CD14-positive monocyte (primary cell): ENCODE measurements at regions not wholly inside any gene's neighbourhood (a gene's known extent, or its start where the extent isn't known, plus 50 kb on each side); places are given as distances from the start of the nearest gene placed in this dataset.

Experiments
- DNase-seq, 3 donors: peaks; one replicate each; pipeline ENCODE4 v3.0.0-alpha.2; 2011 to 2022
- H2AFZ ChIP-seq: 2 replicates; pipeline ENCODE4 v1.6.0; 2012; ENCODE audit warnings: mild to moderate bottlenecking, low read depth, low read length, inconsistent platforms; ENCODE audit not compliant: insufficient read depth, poor library complexity, severe bottlenecking
- H3K27ac ChIP-seq, 2 donors: 1 replicate in 1 of 2; 2 replicates in 1 of 2; pipeline ENCODE4 v1.5.1; 2012 to 2013; ENCODE audit warnings: low read length in 2 of 2, control low read depth in 1 of 2, inconsistent platforms in 1 of 2, low read depth in 1 of 2, mild to moderate bottlenecking in 1 of 2
- H3K27me3 ChIP-seq, 2 donors: one replicate each; pipeline versions ENCODE4 v1.6.0 to v1.6.1; 2011 to 2013; ENCODE audit warnings: low read length in 2 of 2; ENCODE audit not compliant: control insufficient read depth in 2 of 2, insufficient read depth in 2 of 2
- H3K36me3 ChIP-seq, 2 donors: replicated peaks in 1 of 2; 1 replicate in 1 of 2; 2 replicates in 1 of 2; pipeline versions ENCODE4 v1.5.1 to v1.6.1; 2012 to 2013; ENCODE audit warnings: low read length in 2 of 2, control low read depth in 1 of 2, inconsistent platforms in 1 of 2, mild to moderate bottlenecking in 1 of 2; ENCODE audit not compliant: insufficient read depth in 2 of 2, control insufficient read depth in 1 of 2
- H3K4me1 ChIP-seq, 2 donors: 1 replicate in 1 of 2; 2 replicates in 1 of 2; pipeline versions ENCODE4 v1.5.1 to v1.6.1; 2012 to 2013; ENCODE audit warnings: low read length in 2 of 2, control low read depth in 1 of 2, inconsistent platforms in 1 of 2, mild to moderate bottlenecking in 1 of 2, moderate library complexity in 1 of 2; ENCODE audit not compliant: insufficient read depth in 2 of 2, control insufficient read depth in 1 of 2
- H3K4me2 ChIP-seq: replicated peaks from 2 replicates; pipeline ENCODE3; 2012; ENCODE audit warnings: low read length, moderate library complexity, mild to moderate bottlenecking; ENCODE audit not compliant: poor library complexity, severe bottlenecking; ENCODE audit errors: extremely low read depth
- H3K4me3 ChIP-seq, 3 experiments: fragments of 200-600 bp in 1 of 3; sonication (generic) in 1 of 3; replicated peaks in 1 of 3; 1 replicate in 2 of 3; 2 replicates in 1 of 3; pipeline ENCODE4 v1.5.1; 2011 to 2013; ENCODE audit warnings: low read length in 3 of 3, mild to moderate bottlenecking in 3 of 3, control low read depth in 2 of 3, low read depth in 2 of 3, inconsistent platforms in 1 of 3, moderate library complexity in 1 of 3
- H3K79me2 ChIP-seq: 2 replicates; pipeline ENCODE4 v1.6.0; 2012; ENCODE audit warnings: mild to moderate bottlenecking, control low read depth, inconsistent platforms, low read length, moderate library complexity; ENCODE audit not compliant: insufficient read depth
- H3K9ac ChIP-seq: 2 replicates; pipeline ENCODE4 v1.6.0; 2017; ENCODE audit warnings: low read length, mild to moderate bottlenecking; ENCODE audit not compliant: insufficient read depth, poor library complexity, severe bottlenecking
- H3K9me3 ChIP-seq, 2 donors: replicated peaks in 1 of 2; 1 replicate in 1 of 2; 2 replicates in 1 of 2; pipeline versions ENCODE4 v1.5.1 to v1.6.1; 2012 to 2013; ENCODE audit warnings: low read length in 2 of 2, control low read depth in 1 of 2; ENCODE audit not compliant: control insufficient read depth in 1 of 2, insufficient read depth in 1 of 2
- H4K20me1 ChIP-seq: 2 replicates; pipeline ENCODE4 v1.6.0; 2012; ENCODE audit warnings: mild to moderate bottlenecking, low read length, control low read depth, moderate library complexity; ENCODE audit not compliant: insufficient read depth
- H3K27ac Mint-ChIP-seq, 7 donors: one replicate each; pipeline ENCODE4 v1.8.0; 2020; ENCODE audit warnings: mild to moderate bottlenecking in 7 of 7, mixed read lengths in 7 of 7, moderate library complexity in 6 of 7, inconsistent platforms in 2 of 7
- H3K27me3 Mint-ChIP-seq, 3 donors: one replicate each; pipeline ENCODE4 v1.8.0; 2021 to 2022; ENCODE audit warnings: low read depth in 3 of 3, mild to moderate bottlenecking in 3 of 3, mixed read lengths in 3 of 3, moderate library complexity in 3 of 3, inconsistent platforms in 1 of 3
- H3K36me3 Mint-ChIP-seq, 2 donors: one replicate each; pipeline ENCODE4 v1.8.0; 2020; ENCODE audit warnings: mixed read lengths in 2 of 2, inconsistent platforms in 1 of 2, mild to moderate bottlenecking in 1 of 2
- H3K4me1 Mint-ChIP-seq: one replicate; pipeline ENCODE4 v1.8.0; 2020; ENCODE audit warnings: mild to moderate bottlenecking, mixed read lengths
- H3K4me3 Mint-ChIP-seq, 2 donors: one replicate each; pipeline ENCODE4 v1.8.0; 2020; ENCODE audit warnings: mild to moderate bottlenecking in 2 of 2, mixed read lengths in 2 of 2, moderate library complexity in 1 of 2
- H3K9me3 Mint-ChIP-seq, 7 donors: one replicate each; pipeline ENCODE4 v1.8.0; 2020 to 2022; ENCODE audit warnings: mixed read lengths in 7 of 7, mild to moderate bottlenecking in 6 of 7, moderate library complexity in 6 of 7, inconsistent platforms in 2 of 7
- WGBS: methylation state at CpG from one replicate; pipeline ENCODE4 v1.1.5; 2013; ENCODE audit warnings: missing lambda C conversion rate; ENCODE audit not compliant: insufficient coverage; 5-methylcytosine and 5-hydroxymethylcytosine counted together
- intact Hi-C, 2 donors: fragments of 100-400 bp; cut with micrococcal nuclease; formaldehyde crosslinking; loops; one replicate each; pipeline versions ENCODE4 v1.15.0 to v1.15.1; 2023
- TF ChIP-seq, protein P1 (sequence below): fragments of 200-600 bp; IDR thresholded peaks from one replicate; pipeline ENCODE4 v1.8.0; 2022; ENCODE audit warnings: antibody characterized with exemption, mild to moderate bottlenecking

DNA sequence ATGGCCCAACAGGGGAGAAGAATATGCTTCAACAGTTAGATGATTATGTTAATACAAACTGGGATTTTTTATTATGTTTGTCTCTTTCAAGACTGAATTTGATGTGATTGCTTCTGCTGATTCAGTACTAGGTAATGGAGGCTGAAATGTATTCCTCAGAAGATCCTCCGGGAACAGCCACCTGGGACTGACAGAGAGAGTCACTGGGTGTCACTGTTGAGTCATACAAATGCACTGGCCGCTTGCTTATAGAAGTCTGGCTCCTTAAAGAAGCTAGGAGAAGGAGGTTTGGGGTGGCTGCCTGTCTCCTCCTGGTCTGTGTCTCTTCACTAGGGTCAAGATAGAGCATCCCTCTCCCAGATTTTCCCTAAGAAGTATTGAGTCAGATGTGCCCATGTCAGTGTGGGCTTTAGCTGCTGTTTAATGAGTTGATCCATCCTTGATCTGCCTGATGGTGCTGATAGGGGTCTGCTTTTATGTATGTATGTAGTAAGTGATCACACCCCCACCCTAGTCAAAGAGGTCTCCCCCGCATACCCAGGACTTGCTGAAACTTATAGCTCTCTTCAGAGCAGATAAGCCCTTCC, 773.4 kb downstream of the BRINP1 start:
- intact Hi-C loops, result no loop called here
- H3K36me3 Mint-ChIP-seq, result no peaks in the 10 kb centered on the region
- no peaks in the 10 kb centered on the region for H3K79me2 ChIP-seq

DNA sequence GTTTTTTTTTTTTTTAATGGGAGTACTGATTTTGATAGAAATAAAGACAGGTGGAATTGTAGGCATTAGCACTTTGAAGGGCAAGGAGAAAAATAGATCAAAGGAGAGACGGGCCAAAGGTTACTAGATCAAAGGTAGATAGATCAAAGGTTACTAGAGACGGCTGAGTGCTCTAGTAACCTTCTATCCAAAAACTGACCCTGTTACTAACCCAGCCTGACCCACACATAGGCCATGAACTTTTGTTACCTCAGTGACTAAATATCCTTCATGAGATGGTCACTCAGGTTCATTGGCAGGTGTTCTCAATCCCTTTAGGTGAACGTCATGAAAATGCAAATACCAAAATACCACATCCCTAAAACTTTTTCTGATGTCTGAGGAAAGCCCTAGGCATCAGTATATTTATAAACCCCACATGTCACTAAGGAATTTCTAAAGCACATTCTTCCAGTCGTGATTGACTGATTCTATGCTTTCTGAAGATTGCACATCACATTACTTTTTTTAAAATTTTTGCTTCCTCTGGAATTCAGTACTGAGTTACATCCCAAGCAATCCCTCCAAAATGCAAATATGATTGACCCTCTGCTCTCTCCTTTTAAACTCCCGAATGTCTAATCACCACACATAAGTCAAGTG, 772.7 kb downstream of the BRINP1 start:
- Histone ChIP-seq H3K79me2 (no peaks in the 10 kb centered on the region), H3K4me3 (no peak overlapping the region), H3K4me1 (no peaks in the 10 kb centered on the region), H3K27ac (no peak overlapping the region), H2AFZ (no peak overlapping the region), H3K4me2 (no peak overlapping the region), H4K20me1 (no peaks in the 10 kb centered on the region), H3K9ac (no peak overlapping the region), H3K36me3 (no peaks in the 10 kb centered on the region), H3K9me3 (no peaks in the 10 kb centered on the region), H3K27me3 (no peaks in the 10 kb centered on the region)
- no peaks in the 10 kb centered on the region for H3K36me3 Mint-ChIP-seq
- H3K9me3 Mint-ChIP-seq, result peaks cover 0 to 1% (median 0%) of the 10 kb centered on the region in 7 donors
- no peak overlapping the region for H3K4me3 Mint-ChIP-seq
- no peak for DNase-seq
- no peak overlapping the region for H3K27ac Mint-ChIP-seq
- TF ChIP-seq, protein P1, sequence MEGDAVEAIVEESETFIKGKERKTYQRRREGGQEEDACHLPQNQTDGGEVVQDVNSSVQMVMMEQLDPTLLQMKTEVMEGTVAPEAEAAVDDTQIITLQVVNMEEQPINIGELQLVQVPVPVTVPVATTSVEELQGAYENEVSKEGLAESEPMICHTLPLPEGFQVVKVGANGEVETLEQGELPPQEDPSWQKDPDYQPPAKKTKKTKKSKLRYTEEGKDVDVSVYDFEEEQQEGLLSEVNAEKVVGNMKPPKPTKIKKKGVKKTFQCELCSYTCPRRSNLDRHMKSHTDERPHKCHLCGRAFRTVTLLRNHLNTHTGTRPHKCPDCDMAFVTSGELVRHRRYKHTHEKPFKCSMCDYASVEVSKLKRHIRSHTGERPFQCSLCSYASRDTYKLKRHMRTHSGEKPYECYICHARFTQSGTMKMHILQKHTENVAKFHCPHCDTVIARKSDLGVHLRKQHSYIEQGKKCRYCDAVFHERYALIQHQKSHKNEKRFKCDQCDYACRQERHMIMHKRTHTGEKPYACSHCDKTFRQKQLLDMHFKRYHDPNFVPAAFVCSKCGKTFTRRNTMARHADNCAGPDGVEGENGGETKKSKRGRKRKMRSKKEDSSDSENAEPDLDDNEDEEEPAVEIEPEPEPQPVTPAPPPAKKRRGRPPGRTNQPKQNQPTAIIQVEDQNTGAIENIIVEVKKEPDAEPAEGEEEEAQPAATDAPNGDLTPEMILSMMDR, result no peak
- WGBS, result 62% methylated on average over 2 of the region's 5 CpGs
- H3K4me1 Mint-ChIP-seq, result no peaks in the 10 kb centered on the region
- intact Hi-C loops, result no loop called here
- no peaks in the 10 kb centered on the region for H3K27me3 Mint-ChIP-seq

More for the DNA sequence above, 773.4 kb downstream of the BRINP1 start:
- Mint-ChIP-seq H3K27me3 (no peaks in the 10 kb centered on the region), H3K27ac (no peak overlapping the region), H3K9me3 (peaks cover 0 to 1% (median 0%) of the 10 kb centered on the region in 7 donors), H3K4me3 (no peak overlapping the region), H3K4me1 (no peaks in the 10 kb centered on the region)
- DNase-seq, result no peak
- Histone ChIP-seq H4K20me1 (no peaks in the 10 kb centered on the region), H3K4me3 (no peak overlapping the region), H3K9me3 (no peaks in the 10 kb centered on the region), H3K36me3 (no peaks in the 10 kb centered on the region), H3K4me2 (no peak overlapping the region), H3K27ac (no peak overlapping the region), H3K4me1 (no peaks in the 10 kb centered on the region), H2AFZ (no peak overlapping the region), H3K9ac (no peak overlapping the region), H3K27me3 (no peaks in the 10 kb centered on the region)
- TF ChIP-seq, protein P1, result no peak
- 36% methylated on average over 1 of the region's 3 CpGs for whole genome bisulfite sequencing
